A673 (cell line): ENCODE measurements at regions not wholly inside any gene's neighbourhood (a gene's known extent, or its start where the extent isn't known, plus 50 kb on each side); places are given as distances from the start of the nearest gene placed in this dataset.

Source experiments
- BruUV-seq: library from RNA; stranded (reverse); fragments of 400-500 nt; replicated peaks from 2 replicates; lab custom pipeline; 2021; lab: Mats Ljungman, UMichigan
- CTCF ChIA-PET: fragments of 300-600 bp; sonication (Branson Sonifier 250); formaldehyde crosslinking; loops from one replicate; lab custom pipeline; 2022; ENCODE audit warnings: antibody characterized with exemption; lab: Charles Lee
- POLR2A ChIA-PET: fragments of 300-600 bp; sonication (Branson Sonifier 250); formaldehyde crosslinking; loops from one replicate; lab custom pipeline; 2022; ENCODE audit warnings: antibody characterized with exemption; ENCODE audit not compliant: low non-redundant PET; lab: Charles Lee
- DNase-seq: peaks from one replicate; pipeline ENCODE4 v3.0.0-alpha.2; 2015; ENCODE audit warnings: low spot score
- H3K27ac ChIP-seq: fragments of 200-600 bp; sonication (generic); 2 replicates; pipeline ENCODE4 v1.5.1; 2016; ENCODE audit warnings: mixed run types, low read depth, mild to moderate bottlenecking, mixed read lengths, antibody characterized with exemption, low read length; ENCODE audit not compliant: poor library complexity, severe bottlenecking
- H3K27me3 ChIP-seq: fragments of 200-600 bp; sonication (generic); replicated peaks from 2 replicates; pipeline ENCODE4 v1.6.1; 2017; ENCODE audit warnings: mixed run types, low read depth, mild to moderate bottlenecking, mixed read lengths, antibody characterized with exemption, low read length; ENCODE audit not compliant: insufficient read depth, poor library complexity
- H3K36me3 ChIP-seq: fragments of 200-600 bp; sonication (generic); 2 replicates; pipeline ENCODE4 v1.6.1; 2016; ENCODE audit warnings: mixed run types, mild to moderate bottlenecking, mixed read lengths, antibody characterized with exemption, low read length; ENCODE audit not compliant: insufficient read depth, poor library complexity, severe bottlenecking
- H3K4me1 ChIP-seq: fragments of 200-600 bp; sonication (generic); 2 replicates; pipeline ENCODE4 v1.6.1; 2017; ENCODE audit warnings: mixed run types, mild to moderate bottlenecking, mixed read lengths, antibody characterized with exemption, low read length; ENCODE audit not compliant: insufficient read depth, poor library complexity, severe bottlenecking
- H3K4me3 ChIP-seq: fragments of 200-600 bp; sonication (generic); 2 replicates; pipeline ENCODE4 v1.5.1; 2016; ENCODE audit warnings: low read depth, mixed run types, mild to moderate bottlenecking, mixed read lengths, low read length; ENCODE audit not compliant: poor library complexity, severe bottlenecking
- H3K9me3 ChIP-seq: fragments of 200-600 bp; sonication (generic); 2 replicates; pipeline ENCODE4 v1.6.1; 2016; ENCODE audit warnings: mixed run types, low read depth, mild to moderate bottlenecking, mixed read lengths, antibody characterized with exemption, low read length; ENCODE audit not compliant: poor library complexity, severe bottlenecking
- CTCF ChIP-seq: fragments of 300-800, 200-600 bp; sonication (generic); conservative IDR thresholded peaks from 2 replicates; pipeline ENCODE4 v1.5.1; 2017; ENCODE audit warnings: low read depth, mild to moderate bottlenecking, antibody characterized with exemption, low read length, moderate library complexity, mixed read lengths
- EZH2 ChIP-seq: fragments of 200-600 bp; sonication (generic); IDR thresholded peaks from 2 replicates; pipeline ENCODE4 v1.6.1; 2017; ENCODE audit warnings: borderline replicate concordance, low read depth, mild to moderate bottlenecking, mixed read lengths, antibody characterized with exemption, low read length; ENCODE audit not compliant: poor library complexity, severe bottlenecking
- intact Hi-C: fragments of 100-400 bp; cut with micrococcal nuclease; formaldehyde crosslinking; loops from one replicate; pipeline ENCODE4 v1.10.0; 2022; ENCODE audit not compliant: unreplicated experiment

- H3K36me3 ChIP-seq, result no peaks in the 10 kb centered on the region
- TF ChIP-seq CTCF (no peak), EZH2 (no peak)
- H3K4me3 ChIP-seq, result no peak overlapping the region
- no peak for DNase-seq
- H3K9me3 ChIP-seq, result no peaks in the 10 kb centered on the region
- no TSS peak for BruUV-seq
- ChIA-PET CTCF (no interaction called here), POLR2A (no interaction called here)
- H3K4me1 ChIP-seq, result no peaks in the 10 kb centered on the region
- no peaks in the 10 kb centered on the region for H3K27me3 ChIP-seq
- H3K27ac ChIP-seq, result no peak overlapping the region
- intact Hi-C loops, result no loop called here
These were observed 465.5 kb upstream of the CTSO start for GRCh38 chr4:156419080-156419685.

GRCh38 chr4:156414406-156414805 is 460.7 kb upstream of the CTSO start:
- intact Hi-C loops, result no loop called here
- DNase-seq, result no peak
- Histone ChIP-seq H3K27me3 (no peaks in the 10 kb centered on the region), H3K27ac (no peak overlapping the region), H3K9me3 (no peaks in the 10 kb centered on the region), H3K36me3 (no peaks in the 10 kb centered on the region), H3K4me1 (peaks cover 10% of the 10 kb centered on the region), H3K4me3 (no peak overlapping the region)
- TF ChIP-seq EZH2, result no peak
- no peak for TF ChIP-seq CTCF
- BruUV-seq, result no TSS peak
- CTCF ChIA-PET, result no interaction called here
- POLR2A ChIA-PET, result no interaction called here

- Histone ChIP-seq H3K27ac (no peak overlapping the region), H3K27me3 (no peaks in the 10 kb centered on the region), H3K36me3 (no peaks in the 10 kb centered on the region), H3K9me3 (no peaks in the 10 kb centered on the region), H3K4me1 (peaks cover 19% of the 10 kb centered on the region), H3K4me3 (no peak overlapping the region)
- no peak for TF ChIP-seq EZH2
- no peak for TF ChIP-seq CTCF
- no TSS peak for BruUV-seq
- DNase-seq, result no peak
- ChIA-PET CTCF (no interaction called here), POLR2A (no interaction called here)
- intact Hi-C loops, result no loop called here
These were observed 459.8 kb upstream of the CTSO start for GRCh38 chr4:156413239-156414135.
